Trophoblast cell (in vitro differentiated cells and primary cell): ENCODE measurements at regions not wholly inside any gene's neighbourhood (a gene's known extent, or its start where the extent isn't known, plus 50 kb on each side); places are given as distances from the start of the nearest gene placed in this dataset.

Experiments
- DNase-seq, 2 donors: peaks; one replicate each; pipeline ENCODE4 v3.0.0-alpha.2; 2016
- H2AFZ ChIP-seq: 2 replicates; pipeline ENCODE4 v1.6.1; 2013; ENCODE audit warnings: low read length, moderate library complexity, mild to moderate bottlenecking; ENCODE audit not compliant: insufficient read depth, poor library complexity
- H2AK5ac ChIP-seq: 2 replicates; pipeline ENCODE4 v1.6.1; 2013; ENCODE audit warnings: mild to moderate bottlenecking, low read length
- H2BK120ac ChIP-seq: 2 replicates; pipeline ENCODE4 v1.6.1; 2013; ENCODE audit warnings: low read length, mild to moderate bottlenecking, moderate library complexity; ENCODE audit not compliant: insufficient read depth, poor library complexity
- H2BK12ac ChIP-seq: 2 replicates; pipeline ENCODE4 v1.6.1; 2013; ENCODE audit warnings: mild to moderate bottlenecking, low read length, moderate library complexity
- H2BK5ac ChIP-seq: 2 replicates; pipeline ENCODE4 v1.6.1; 2013; ENCODE audit warnings: low read length, low read depth, moderate library complexity, mild to moderate bottlenecking; ENCODE audit not compliant: poor library complexity
- H3K14ac ChIP-seq: 2 replicates; pipeline ENCODE4 v1.6.1; 2013; ENCODE audit warnings: mild to moderate bottlenecking, low read length
- H3K18ac ChIP-seq: 2 replicates; pipeline ENCODE4 v1.6.1; 2013; ENCODE audit warnings: mild to moderate bottlenecking, low read length
- H3K23ac ChIP-seq: 2 replicates; pipeline ENCODE4 v1.6.1; 2013; ENCODE audit warnings: low read length
- H3K27ac ChIP-seq: 2 replicates; pipeline ENCODE4 v1.5.1; 2013; ENCODE audit warnings: low read depth, mild to moderate bottlenecking, inconsistent platforms, low read length, moderate library complexity
- H3K27me3 ChIP-seq: 2 replicates; pipeline ENCODE4 v1.6.1; 2013; ENCODE audit warnings: inconsistent platforms, mild to moderate bottlenecking, low read length, moderate library complexity; ENCODE audit not compliant: insufficient read depth
- H3K36me3 ChIP-seq, 2 experiments: 1 replicate in 1 of 2; 2 replicates in 1 of 2; pipeline ENCODE4 v1.6.1; 2013; ENCODE audit warnings: low read length in 2 of 2, mild to moderate bottlenecking in 2 of 2, moderate library complexity in 1 of 2; ENCODE audit not compliant: insufficient read depth in 2 of 2, control insufficient read depth in 1 of 2
- H3K4ac ChIP-seq: 2 replicates; pipeline ENCODE4 v1.6.1; 2013; ENCODE audit warnings: low read depth, mild to moderate bottlenecking, low read length, moderate library complexity
- H3K4me1 ChIP-seq, 2 experiments: 1 replicate in 1 of 2; 2 replicates in 1 of 2; pipeline ENCODE4 v1.6.1; 2013; ENCODE audit warnings: low read length in 2 of 2, mild to moderate bottlenecking in 2 of 2, moderate library complexity in 1 of 2; ENCODE audit not compliant: insufficient read depth in 2 of 2, control insufficient read depth in 1 of 2
- H3K4me2 ChIP-seq: 2 replicates; pipeline ENCODE4 v1.6.1; 2013; ENCODE audit warnings: inconsistent platforms, mild to moderate bottlenecking, low read length, moderate library complexity
- H3K4me3 ChIP-seq: 2 replicates; pipeline ENCODE4 v1.5.1; 2013; ENCODE audit warnings: mild to moderate bottlenecking, low read depth, low read length, inconsistent platforms
- H3K79me1 ChIP-seq: one replicate; pipeline ENCODE4 v1.6.1; 2013; ENCODE audit warnings: low read length
- H3K79me2 ChIP-seq: 2 replicates; pipeline ENCODE4 v1.6.1; 2013; ENCODE audit warnings: low read length, mild to moderate bottlenecking; ENCODE audit not compliant: control insufficient read depth, insufficient read depth, poor library complexity
- H3K9ac ChIP-seq: 2 replicates; pipeline ENCODE4 v1.6.1; 2013; ENCODE audit warnings: mild to moderate bottlenecking, low read length
- H3K9me3 ChIP-seq: 2 replicates; pipeline ENCODE4 v1.6.1; 2013; ENCODE audit warnings: low read depth, mild to moderate bottlenecking, control low read depth, inconsistent platforms, low read length; ENCODE audit not compliant: insufficient read depth
- H4K12ac ChIP-seq: 2 replicates; pipeline ENCODE4 v1.6.1; 2013; ENCODE audit warnings: low read depth, mild to moderate bottlenecking, low read length, moderate library complexity
- H4K8ac ChIP-seq: 2 replicates; pipeline ENCODE4 v1.6.1; 2013; ENCODE audit warnings: low read depth, mild to moderate bottlenecking, low read length, moderate library complexity
- H4K91ac ChIP-seq: one replicate; pipeline ENCODE4 v1.6.1; 2013; ENCODE audit warnings: low read depth, mild to moderate bottlenecking, low read length, moderate library complexity
- WGBS: extraction: QIAGEN DNeasy Blood & Tissue Kit; methylation state at CpG from one replicate; pipeline ENCODE4 v1.1.7; 2013; ENCODE audit warnings: missing lambda C conversion rate; ENCODE audit not compliant: insufficient read length, insufficient coverage; ENCODE audit errors: extremely low coverage; 5-methylcytosine and 5-hydroxymethylcytosine counted together

DNA sequence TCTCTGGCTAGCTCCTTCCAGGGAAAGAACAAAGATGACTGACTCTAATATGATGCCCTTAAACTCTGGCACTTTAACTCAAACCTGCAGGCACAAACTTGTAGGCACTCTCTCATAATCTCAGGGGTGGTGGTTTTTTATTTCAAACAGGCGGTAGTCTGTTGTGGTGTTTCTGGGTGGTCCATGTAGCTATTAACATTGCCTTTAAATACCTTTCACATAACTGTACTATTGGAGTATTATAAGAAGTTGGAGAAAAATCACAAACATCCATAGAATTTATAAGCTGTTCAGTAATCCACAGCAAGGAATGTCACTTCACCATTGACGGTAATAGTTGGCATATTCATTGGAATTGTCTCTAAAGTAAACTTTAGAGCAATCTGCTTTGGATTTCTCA, 204.2 kb upstream of the PDE5A start:
- no peak overlapping the region for H2AK5ac ChIP-seq
- H2BK120ac ChIP-seq: no peak overlapping the region
- no peak overlapping the region for H2AFZ ChIP-seq
- H3K4me1 ChIP-seq: no peaks in the 10 kb centered on the region
- H3K9ac ChIP-seq: no peak overlapping the region
- H3K4me2 ChIP-seq: no peak overlapping the region
- no peak overlapping the region for H4K12ac ChIP-seq
- no peak overlapping the region for H3K4ac ChIP-seq
- no peak overlapping the region for H4K91ac ChIP-seq
- H3K27me3 ChIP-seq: no peaks in the 10 kb centered on the region
- no peaks in the 10 kb centered on the region for H3K79me2 ChIP-seq
- H3K27ac ChIP-seq: no peak overlapping the region
- peak in 1 of 2 donors; percentile 57 for DNase-seq
- no peak overlapping the region for H3K18ac ChIP-seq
- peaks cover 2% of the 10 kb centered on the region for H3K79me1 ChIP-seq
- H3K14ac ChIP-seq: no peak overlapping the region
- no peak overlapping the region for H2BK5ac ChIP-seq
- no peaks in the 10 kb centered on the region for H3K36me3 ChIP-seq
- H4K8ac ChIP-seq: no peak overlapping the region
- WGBS: no CpG with 5 or more reads among the region's 2 CpGs
- H3K4me3 ChIP-seq: no peak overlapping the region
- H3K23ac ChIP-seq: no peak overlapping the region
- H3K9me3 ChIP-seq: no peaks in the 10 kb centered on the region
- H2BK12ac ChIP-seq: no peak overlapping the region

DNA sequence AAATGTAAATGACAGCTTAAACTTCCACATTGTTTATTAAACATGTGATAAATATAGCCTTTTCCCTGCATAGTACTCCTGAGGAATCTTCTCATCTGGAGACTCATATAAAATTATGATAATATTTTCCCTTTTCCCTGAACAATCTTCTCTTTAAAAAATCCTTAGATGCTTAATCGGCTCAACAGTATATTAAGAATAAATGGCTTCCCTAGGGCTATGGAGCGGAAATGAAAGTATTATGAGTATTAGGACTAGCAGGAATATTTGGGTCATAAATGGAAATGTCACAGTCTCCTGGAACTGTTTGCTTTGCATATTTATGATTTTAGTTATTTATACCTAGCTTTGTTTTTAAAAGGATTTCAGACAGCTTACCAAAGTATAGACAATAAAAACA, 200.7 kb upstream of the PDE5A start:
- Histone ChIP-seq H3K4me2 (no peak overlapping the region), H4K91ac (no peak overlapping the region), H3K79me2 (no peaks in the 10 kb centered on the region), H3K9me3 (no peaks in the 10 kb centered on the region), H2AFZ (no peak overlapping the region), H3K27ac (no peak overlapping the region), H3K79me1 (no peaks in the 10 kb centered on the region), H2BK5ac (no peak overlapping the region), H3K18ac (no peak overlapping the region), H3K4ac (no peak overlapping the region), H2AK5ac (no peak overlapping the region), H4K8ac (no peak overlapping the region), H3K14ac (no peak overlapping the region), H3K36me3 (no peaks in the 10 kb centered on the region), H2BK120ac (no peak overlapping the region), H2BK12ac (no peak overlapping the region), H3K4me1 (no peaks in the 10 kb centered on the region), H4K12ac (no peak overlapping the region), H3K9ac (no peak overlapping the region), H3K4me3 (no peak overlapping the region), H3K27me3 (no peaks in the 10 kb centered on the region), H3K23ac (no peak overlapping the region)
- no peak for DNase-seq
- no CpG with 5 or more reads among the region's 2 CpGs for WGBS

DNA sequence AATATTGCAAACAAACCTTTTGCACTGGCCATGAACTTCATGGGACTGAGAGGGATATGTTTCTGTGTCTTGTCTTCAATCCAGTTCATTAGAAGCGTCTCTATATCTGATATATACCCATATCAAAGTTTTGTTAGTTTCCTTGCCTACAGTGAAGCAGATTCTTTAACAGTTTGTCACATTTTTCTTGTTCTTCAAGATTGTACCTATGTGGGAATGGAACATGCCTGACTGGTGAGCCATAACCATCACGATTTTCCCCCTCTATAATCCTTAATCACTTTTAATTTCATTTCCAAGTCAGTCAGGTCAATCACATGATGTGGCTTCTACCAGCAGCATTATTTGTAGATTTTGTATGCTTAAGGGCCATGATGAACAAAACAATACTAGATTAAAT, 197.1 kb upstream of the PDE5A start:
- H3K9me3 ChIP-seq: no peaks in the 10 kb centered on the region
- peak; percentile 25 to 82 for DNase-seq
- no peaks in the 10 kb centered on the region for H3K79me2 ChIP-seq
- H3K4ac ChIP-seq: no peak overlapping the region
- H3K23ac ChIP-seq: no peak overlapping the region
- no peaks in the 10 kb centered on the region for H3K79me1 ChIP-seq
- H3K4me1 ChIP-seq: no peaks in the 10 kb centered on the region
- no peak overlapping the region for H2BK5ac ChIP-seq
- H3K36me3 ChIP-seq: no peaks in the 10 kb centered on the region
- H3K27me3 ChIP-seq: no peaks in the 10 kb centered on the region
- H2AK5ac ChIP-seq: no peak overlapping the region
- no peak overlapping the region for H4K12ac ChIP-seq
- no peak overlapping the region for H2BK120ac ChIP-seq
- no peak overlapping the region for H3K14ac ChIP-seq
- H3K4me2 ChIP-seq: no peak overlapping the region
- H3K27ac ChIP-seq: no peak overlapping the region
- H3K4me3 ChIP-seq: no peak overlapping the region
- no peak overlapping the region for H2BK12ac ChIP-seq
- no peak overlapping the region for H3K18ac ChIP-seq
- no CpG with 5 or more reads among the region's 2 CpGs for WGBS
- H2AFZ ChIP-seq: no peak overlapping the region
- H4K8ac ChIP-seq: no peak overlapping the region
- no peak overlapping the region for H4K91ac ChIP-seq
- no peak overlapping the region for H3K9ac ChIP-seq

DNA sequence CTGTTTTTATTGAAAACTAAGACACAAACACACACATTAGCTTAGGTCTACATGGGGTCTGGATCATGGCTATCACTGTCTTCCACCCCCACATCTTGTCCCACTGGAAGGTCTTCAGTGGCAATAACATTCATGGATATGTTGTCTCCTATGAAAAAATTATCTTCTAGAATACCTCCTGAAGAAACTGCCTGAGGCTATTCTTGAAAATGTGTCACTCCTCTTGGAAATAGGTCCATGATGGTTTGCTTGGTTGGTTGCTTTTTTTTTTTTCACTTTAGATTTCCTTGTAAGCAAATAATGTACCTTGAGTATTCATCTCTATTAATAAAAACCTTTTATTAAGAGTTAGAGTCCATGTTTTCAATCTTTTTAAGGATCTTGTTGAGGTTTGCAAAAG, 195.3 kb upstream of the PDE5A start:
- Histone ChIP-seq H3K79me2 (no peaks in the 10 kb centered on the region), H3K9me3 (no peaks in the 10 kb centered on the region), H4K8ac (no peak overlapping the region), H4K91ac (no peak overlapping the region), H2BK5ac (no peak overlapping the region), H2AFZ (no peak overlapping the region), H2AK5ac (no peak overlapping the region), H4K12ac (no peak overlapping the region), H3K4me2 (no peak overlapping the region), H3K4me3 (no peak overlapping the region), H3K4me1 (no peaks in the 10 kb centered on the region), H3K27me3 (no peaks in the 10 kb centered on the region), H2BK120ac (no peak overlapping the region), H2BK12ac (no peak overlapping the region), H3K14ac (no peak overlapping the region), H3K27ac (no peak overlapping the region), H3K18ac (no peak overlapping the region), H3K36me3 (no peaks in the 10 kb centered on the region), H3K4ac (no peak overlapping the region), H3K79me1 (no peaks in the 10 kb centered on the region), H3K9ac (no peak overlapping the region), H3K23ac (no peak overlapping the region)
- peak; percentile 12 to 77 for DNase-seq

DNA sequence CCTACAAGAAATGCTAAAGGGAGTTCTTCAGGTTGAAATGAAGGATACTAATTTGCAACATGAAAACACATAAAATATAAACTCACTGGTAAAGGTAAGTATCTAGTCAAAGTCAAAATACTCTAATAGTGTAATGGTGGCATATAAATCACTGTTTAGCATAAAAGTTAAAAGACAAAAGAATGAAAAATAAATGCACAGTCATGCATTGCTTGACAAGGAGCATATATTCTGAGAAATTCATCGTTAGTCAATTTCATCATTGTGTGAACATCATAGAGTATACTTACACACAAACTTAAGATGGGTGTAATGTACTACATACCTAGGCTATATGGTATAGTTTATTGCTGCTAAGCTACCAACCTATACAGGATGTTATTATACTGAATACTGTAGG, 194.4 kb upstream of the PDE5A start:
- Histone ChIP-seq H2AK5ac (no peak overlapping the region), H2BK120ac (no peak overlapping the region), H3K4me1 (no peaks in the 10 kb centered on the region), H3K79me1 (no peaks in the 10 kb centered on the region), H4K91ac (no peak overlapping the region), H3K9me3 (no peaks in the 10 kb centered on the region), H3K14ac (no peak overlapping the region), H4K12ac (no peak overlapping the region), H2AFZ (no peak overlapping the region), H4K8ac (no peak overlapping the region), H3K36me3 (no peaks in the 10 kb centered on the region), H3K4ac (no peak overlapping the region), H3K4me2 (no peak overlapping the region), H2BK12ac (no peak overlapping the region), H3K23ac (no peak overlapping the region), H3K18ac (no peak overlapping the region), H3K27ac (no peak overlapping the region), H2BK5ac (no peak overlapping the region), H3K27me3 (no peaks in the 10 kb centered on the region), H3K9ac (no peak overlapping the region), H3K4me3 (no peak overlapping the region), H3K79me2 (no peaks in the 10 kb centered on the region)
- WGBS: no CpG with 5 or more reads among the region's 1 CpG
- no peak for DNase-seq
